ENCODE measurements at regions not wholly inside any gene's neighbourhood (a gene's known extent, or its start where the extent isn't known, plus 50 kb on each side); places are given as distances from the start of the nearest gene placed in this dataset.
"Not testable (repeated sequence)": the region's sequence is repeated elsewhere in the genome, so short reads cannot be mapped to it uniquely, and the experiment has no call there.

DNA sequence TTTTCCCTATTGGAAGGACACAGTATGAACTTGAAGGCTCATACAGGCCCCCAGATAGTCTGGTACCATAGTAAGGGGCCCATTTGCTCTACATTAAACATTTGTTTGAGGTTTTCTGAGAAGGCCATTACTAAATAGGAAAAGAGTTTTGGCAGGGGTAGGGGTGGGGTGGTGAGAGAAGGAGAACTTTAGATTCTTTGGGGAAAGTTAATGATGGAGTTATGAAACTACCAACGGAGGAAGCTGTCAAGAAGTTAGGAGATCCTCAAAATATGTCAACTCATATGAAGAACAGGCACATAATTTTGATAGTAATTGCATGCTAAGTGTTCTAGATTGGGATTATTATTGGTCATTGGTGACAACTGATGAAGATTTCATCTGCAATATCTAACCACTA is 114.7 kb downstream of the TAF11L14 start:
- Histone ChIP-seq H3K4me3 (ENCODE audit: control insufficient read depth in 1 of 7, extremely low read depth in 1 of 7, insufficient read depth in 4 of 7, low read depth in 2 of 7, low read length in 6 of 7) (no peak overlapping the region), H3K27ac (ENCODE audit: insufficient read depth in 1 of 2, low read depth in 1 of 2, low read length in 2 of 2, poor library complexity in 1 of 2, severe bottlenecking in 2 of 2) (no peak overlapping the region), H3K27me3 (replicated peaks in 2 of 5; ENCODE audit: control insufficient read depth in 4 of 5, insufficient read depth in 5 of 5, low read length in 4 of 5) (no peaks in the 10 kb centered on the region), H3K9me3 (ENCODE audit: control extremely low read depth in 1 of 5, control insufficient read depth in 4 of 5, insufficient read depth in 2 of 5, low read depth in 1 of 5, low read length in 4 of 5) (no peaks in the 10 kb centered on the region), H3K4me1 (ENCODE audit: control extremely low read depth in 1 of 4, control insufficient read depth in 4 of 4, insufficient read depth in 4 of 4, low read length in 3 of 4) (no peaks in the 10 kb centered on the region), H3K36me3 (ENCODE audit: control insufficient read depth in 4 of 4, insufficient read depth in 4 of 4, low read length in 3 of 4) (no peaks in the 10 kb centered on the region)
- ChIA-PET CTCF (no interaction called here), POLR2A (no interaction called here)
- DNase-seq, result no peak
- WGBS (ENCODE audit: insufficient coverage), result no CpG with 5 or more reads among the region's 1 CpG

DNA sequence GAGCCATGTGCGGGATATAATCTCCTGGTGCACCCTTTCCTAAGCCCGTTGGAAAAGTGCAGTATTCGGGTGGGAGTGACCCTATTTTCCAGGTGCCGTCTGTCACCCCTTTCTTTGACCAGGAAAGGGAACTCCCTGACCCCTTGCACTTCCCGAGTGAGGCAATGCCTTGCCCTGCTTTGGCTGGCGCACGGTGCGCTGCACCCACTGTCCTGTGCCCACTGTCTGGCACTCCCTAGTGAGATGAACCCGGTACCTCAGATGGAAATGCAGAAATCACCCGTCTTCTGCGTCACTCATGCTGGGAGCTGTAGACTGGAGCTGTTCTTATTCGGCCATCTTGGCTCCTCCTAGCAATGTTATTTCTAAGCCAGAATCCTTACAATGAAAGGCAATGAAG is 121.1 kb downstream of the TAF11L14 start:
- CTCF ChIA-PET; H3K36me3 ChIP-seq (ENCODE audit: control insufficient read depth in 4 of 4, insufficient read depth in 4 of 4, low read length in 3 of 4): not testable (repeated sequence)

DNA sequence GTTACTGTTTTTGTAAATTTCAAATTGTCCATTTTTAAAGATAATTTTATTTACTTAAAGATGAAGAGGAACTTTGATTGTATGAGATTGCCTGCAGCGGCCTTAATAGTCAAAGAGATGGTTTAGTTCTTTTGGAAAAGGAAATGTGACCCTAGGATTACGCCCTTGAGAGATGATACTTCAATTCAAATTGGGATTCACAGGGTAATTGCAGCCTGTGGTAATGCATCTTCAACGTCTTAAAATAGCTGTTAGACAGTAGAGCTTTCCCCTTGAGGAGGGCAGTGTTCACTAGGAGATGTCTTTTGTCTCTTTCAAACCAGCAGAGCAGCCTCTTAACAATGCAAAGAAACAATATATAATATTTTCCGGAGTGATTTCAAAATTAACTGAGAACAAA is 127.1 kb downstream of the TAF11L14 start:
- Histone ChIP-seq H3K4me3 (ENCODE audit: control insufficient read depth in 1 of 7, extremely low read depth in 1 of 7, insufficient read depth in 4 of 7, low read depth in 2 of 7, low read length in 6 of 7) (no peak overlapping the region), H3K36me3 (ENCODE audit: control insufficient read depth in 4 of 4, insufficient read depth in 4 of 4, low read length in 3 of 4) (no peaks in the 10 kb centered on the region), H3K27ac (ENCODE audit: insufficient read depth in 1 of 2, low read depth in 1 of 2, low read length in 2 of 2, poor library complexity in 1 of 2, severe bottlenecking in 2 of 2) (no peak overlapping the region), H3K9me3 (ENCODE audit: control extremely low read depth in 1 of 5, control insufficient read depth in 4 of 5, insufficient read depth in 2 of 5, low read depth in 1 of 5, low read length in 4 of 5) (peaks cover 0 to 3% (median 0%) of the 10 kb centered on the region in 5 experiments), H3K4me1 (ENCODE audit: control extremely low read depth in 1 of 4, control insufficient read depth in 4 of 4, insufficient read depth in 4 of 4, low read length in 3 of 4) (peaks cover 0 to 2% (median 0%) of the 10 kb centered on the region in 4 experiments), H3K27me3 (replicated peaks in 2 of 5; ENCODE audit: control insufficient read depth in 4 of 5, insufficient read depth in 5 of 5, low read length in 4 of 5) (no peaks in the 10 kb centered on the region)
- POLR2A ChIA-PET, result no interaction called here
- WGBS (ENCODE audit: insufficient coverage), result 100% methylated on average over 2 of the region's 4 CpGs
- CTCF ChIA-PET, result no interaction called here
- DNase-seq, result no peak

More for the DNA sequence above, 121.1 kb downstream of the TAF11L14 start:
- WGBS (ENCODE audit: insufficient coverage), result 100% methylated on average over 6 of the region's 12 CpGs
- H3K4me3 ChIP-seq (ENCODE audit: control insufficient read depth in 1 of 7, extremely low read depth in 1 of 7, insufficient read depth in 4 of 7, low read depth in 2 of 7, low read length in 6 of 7); H3K4me1 ChIP-seq (ENCODE audit: control extremely low read depth in 1 of 4, control insufficient read depth in 4 of 4, insufficient read depth in 4 of 4, low read length in 3 of 4); H3K27ac ChIP-seq (ENCODE audit: insufficient read depth in 1 of 2, low read depth in 1 of 2, low read length in 2 of 2, poor library complexity in 1 of 2, severe bottlenecking in 2 of 2); H3K9me3 ChIP-seq (ENCODE audit: control extremely low read depth in 1 of 5, control insufficient read depth in 4 of 5, insufficient read depth in 2 of 5, low read depth in 1 of 5, low read length in 4 of 5); POLR2A ChIA-PET; DNase-seq; H3K27me3 ChIP-seq (replicated peaks in 2 of 5; ENCODE audit: control insufficient read depth in 4 of 5, insufficient read depth in 5 of 5, low read length in 4 of 5): not testable (repeated sequence)

DNA sequence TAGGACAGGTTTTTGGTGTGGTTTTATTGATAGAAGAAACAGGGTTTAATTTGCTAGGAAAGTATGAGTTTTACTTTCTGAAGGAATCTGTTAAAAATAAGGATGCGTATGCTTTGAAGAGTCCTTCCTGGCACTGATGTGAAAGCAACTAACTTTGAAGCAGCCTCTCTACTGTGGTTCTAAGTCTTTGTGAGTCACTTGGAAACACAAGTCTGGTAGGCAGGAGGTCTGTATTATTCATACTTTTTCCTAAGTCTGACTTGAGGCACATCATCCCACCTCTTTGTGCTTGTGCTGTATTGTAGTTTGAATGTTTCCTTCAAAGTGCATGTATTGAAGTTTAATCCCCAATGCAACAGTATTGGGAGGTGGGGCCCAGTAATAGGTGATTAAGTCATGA is 129.0 kb downstream of the TAF11L14 start:
- WGBS (ENCODE audit: insufficient coverage), result 100% methylated on average over 1 of the region's 1 CpG
- no peaks in the 10 kb centered on the region for H3K9me3 ChIP-seq (ENCODE audit: control extremely low read depth in 1 of 5, control insufficient read depth in 4 of 5, insufficient read depth in 2 of 5, low read depth in 1 of 5, low read length in 4 of 5)
- H3K4me1 ChIP-seq (ENCODE audit: control extremely low read depth in 1 of 4, control insufficient read depth in 4 of 4, insufficient read depth in 4 of 4, low read length in 3 of 4), result peaks cover 0 to 2% (median 0%) of the 10 kb centered on the region in 4 experiments
- no peak overlapping the region for H3K4me3 ChIP-seq (ENCODE audit: control insufficient read depth in 1 of 7, extremely low read depth in 1 of 7, insufficient read depth in 4 of 7, low read depth in 2 of 7, low read length in 6 of 7)
- no peaks in the 10 kb centered on the region for H3K36me3 ChIP-seq (ENCODE audit: control insufficient read depth in 4 of 4, insufficient read depth in 4 of 4, low read length in 3 of 4)
- H3K27me3 ChIP-seq (replicated peaks in 2 of 5; ENCODE audit: control insufficient read depth in 4 of 5, insufficient read depth in 5 of 5, low read length in 4 of 5), result no peaks in the 10 kb centered on the region
- ChIA-PET POLR2A (no interaction called here), CTCF (no interaction called here)
- no peak for DNase-seq
- H3K27ac ChIP-seq (ENCODE audit: insufficient read depth in 1 of 2, low read depth in 1 of 2, low read length in 2 of 2, poor library complexity in 1 of 2, severe bottlenecking in 2 of 2), result no peak overlapping the region

DNA sequence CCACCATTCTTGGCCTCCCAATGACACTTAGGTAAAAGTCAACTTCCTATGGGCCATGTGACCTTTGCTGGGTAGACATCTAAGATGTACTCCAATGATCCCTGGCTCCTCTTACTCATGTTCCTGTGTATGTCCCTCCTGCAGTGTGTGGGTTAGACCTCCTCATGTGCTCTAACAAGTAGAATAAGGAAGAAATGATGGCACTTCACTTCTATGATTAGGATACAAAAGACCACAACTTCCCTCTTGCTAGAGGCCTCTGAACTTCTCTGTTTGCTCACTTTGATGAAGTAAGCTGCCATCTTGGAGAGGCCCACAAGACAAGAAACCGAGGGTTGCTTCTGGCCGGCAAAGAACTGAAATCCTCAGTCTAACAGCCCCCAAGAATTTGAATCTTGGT is 131.8 kb downstream of the TAF11L14 start:
- H3K4me3 ChIP-seq (ENCODE audit: control insufficient read depth in 1 of 7, extremely low read depth in 1 of 7, insufficient read depth in 4 of 7, low read depth in 2 of 7, low read length in 6 of 7), result no peak overlapping the region
- WGBS (ENCODE audit: insufficient coverage), result 94% methylated on average over 2 of the region's 2 CpGs
- CTCF ChIA-PET, result no interaction called here
- H3K36me3 ChIP-seq (ENCODE audit: control insufficient read depth in 4 of 4, insufficient read depth in 4 of 4, low read length in 3 of 4), result no peaks in the 10 kb centered on the region
- no peaks in the 10 kb centered on the region for H3K27me3 ChIP-seq (replicated peaks in 2 of 5; ENCODE audit: control insufficient read depth in 4 of 5, insufficient read depth in 5 of 5, low read length in 4 of 5)
- POLR2A ChIA-PET, result no interaction called here
- H3K27ac ChIP-seq (ENCODE audit: insufficient read depth in 1 of 2, low read depth in 1 of 2, low read length in 2 of 2, poor library complexity in 1 of 2, severe bottlenecking in 2 of 2), result no peak overlapping the region
- peaks cover 0 to 2% (median 0%) of the 10 kb centered on the region in 4 experiments for H3K4me1 ChIP-seq (ENCODE audit: control extremely low read depth in 1 of 4, control insufficient read depth in 4 of 4, insufficient read depth in 4 of 4, low read length in 3 of 4)
- no peaks in the 10 kb centered on the region for H3K9me3 ChIP-seq (ENCODE audit: control extremely low read depth in 1 of 5, control insufficient read depth in 4 of 5, insufficient read depth in 2 of 5, low read depth in 1 of 5, low read length in 4 of 5)
- no peak for DNase-seq

DNA sequence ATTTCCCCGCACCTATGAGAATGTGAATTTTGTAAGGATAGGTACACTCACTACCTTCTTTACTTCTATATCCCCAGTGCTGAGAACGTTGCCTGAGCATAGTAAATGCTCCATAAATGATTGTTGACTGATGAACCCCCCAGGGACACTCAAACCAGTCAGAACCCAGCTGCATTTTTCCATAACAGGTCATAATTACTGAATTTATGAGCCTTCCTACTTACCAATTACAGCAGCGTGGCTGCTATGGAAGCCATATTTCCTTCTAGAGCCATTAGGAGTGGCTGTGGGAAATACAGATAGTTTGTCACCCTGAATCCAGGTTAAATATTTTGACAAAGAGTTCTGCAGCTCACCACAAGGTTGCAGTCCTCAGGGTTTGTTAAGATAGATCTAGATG is 135.0 kb downstream of the TAF11L14 start:
- H3K36me3 ChIP-seq (ENCODE audit: control insufficient read depth in 4 of 4, insufficient read depth in 4 of 4, low read length in 3 of 4), result no peaks in the 10 kb centered on the region
- WGBS (ENCODE audit: insufficient coverage), result 80% methylated on average over 1 of the region's 3 CpGs
- H3K27ac ChIP-seq (ENCODE audit: insufficient read depth in 1 of 2, low read depth in 1 of 2, low read length in 2 of 2, poor library complexity in 1 of 2, severe bottlenecking in 2 of 2), result no peak overlapping the region
- no peaks in the 10 kb centered on the region for H3K9me3 ChIP-seq (ENCODE audit: control extremely low read depth in 1 of 5, control insufficient read depth in 4 of 5, insufficient read depth in 2 of 5, low read depth in 1 of 5, low read length in 4 of 5)
- H3K4me3 ChIP-seq (ENCODE audit: control insufficient read depth in 1 of 7, extremely low read depth in 1 of 7, insufficient read depth in 4 of 7, low read depth in 2 of 7, low read length in 6 of 7), result no peak overlapping the region
- no peaks in the 10 kb centered on the region for H3K27me3 ChIP-seq (replicated peaks in 2 of 5; ENCODE audit: control insufficient read depth in 4 of 5, insufficient read depth in 5 of 5, low read length in 4 of 5)
- no peak for DNase-seq
- H3K4me1 ChIP-seq (ENCODE audit: control extremely low read depth in 1 of 4, control insufficient read depth in 4 of 4, insufficient read depth in 4 of 4, low read length in 3 of 4), result peaks cover 0 to 2% (median 0%) of the 10 kb centered on the region in 4 experiments
- CTCF ChIA-PET, result no interaction called here
- POLR2A ChIA-PET, result no interaction called here

DNA sequence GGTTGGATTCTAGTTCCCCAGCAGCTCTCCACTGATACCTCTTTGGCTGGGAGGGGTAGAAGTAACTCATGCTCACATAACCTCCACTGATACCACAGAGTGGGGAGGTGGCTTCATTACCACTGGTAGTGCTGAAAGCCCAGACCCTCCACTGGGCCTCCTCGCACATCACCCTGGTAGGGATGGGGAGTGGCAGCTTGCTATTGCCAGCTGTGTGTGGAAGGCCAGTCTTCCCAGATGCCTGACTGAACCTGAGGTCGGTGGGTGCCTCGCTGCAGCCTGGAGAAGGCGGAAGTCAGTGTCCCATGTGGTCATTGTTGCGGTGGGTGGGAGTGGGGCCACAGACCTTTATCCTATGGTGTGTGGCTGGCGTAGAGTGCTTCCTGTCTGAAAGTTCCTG is 138.0 kb downstream of the TAF11L14 start:
- Histone ChIP-seq H3K36me3 (ENCODE audit: control insufficient read depth in 4 of 4, insufficient read depth in 4 of 4, low read length in 3 of 4) (no peaks in the 10 kb centered on the region), H3K4me1 (ENCODE audit: control extremely low read depth in 1 of 4, control insufficient read depth in 4 of 4, insufficient read depth in 4 of 4, low read length in 3 of 4) (no peaks in the 10 kb centered on the region), H3K27me3 (replicated peaks in 2 of 5; ENCODE audit: control insufficient read depth in 4 of 5, insufficient read depth in 5 of 5, low read length in 4 of 5) (no peaks in the 10 kb centered on the region), H3K9me3 (ENCODE audit: control extremely low read depth in 1 of 5, control insufficient read depth in 4 of 5, insufficient read depth in 2 of 5, low read depth in 1 of 5, low read length in 4 of 5) (no peaks in the 10 kb centered on the region), H3K27ac (ENCODE audit: insufficient read depth in 1 of 2, low read depth in 1 of 2, low read length in 2 of 2, poor library complexity in 1 of 2, severe bottlenecking in 2 of 2) (no peak overlapping the region), H3K4me3 (ENCODE audit: control insufficient read depth in 1 of 7, extremely low read depth in 1 of 7, insufficient read depth in 4 of 7, low read depth in 2 of 7, low read length in 6 of 7) (no peak overlapping the region)
- ChIA-PET CTCF (no interaction called here), POLR2A (no interaction called here)
- DNase-seq, result no peak
- 87% methylated on average over 6 of the region's 6 CpGs for WGBS (ENCODE audit: insufficient coverage)
